RWPE2 (cell line): ENCODE measurements at regions not wholly inside any gene's neighbourhood (a gene's known extent, or its start where the extent isn't known, plus 50 kb on each side); places are given as distances from the start of the nearest gene placed in this dataset.

Experiments
- ATAC-seq: fragments of 200-7000 bp; cut with Tn5 transposase; 3 replicates; pipeline ENCODE4 v1.9.1; 2021; ENCODE audit warnings: low read depth
- DNase-seq: peaks from one replicate; pipeline ENCODE4 v3.0.0-alpha.2; 2020; ENCODE audit warnings: low spot score
- H3K27ac ChIP-seq: fragments of 450-650 bp; 2 replicates; pipeline ENCODE4 v1.5.1; 2017; ENCODE audit warnings: mild to moderate bottlenecking; ENCODE audit not compliant: poor library complexity, severe bottlenecking
- H3K27me3 ChIP-seq: fragments of 250-450 bp; sonication (Bioruptor Pico); 2 replicates; pipeline ENCODE4 v1.5.1; 2021; ENCODE audit warnings: mild to moderate bottlenecking, moderate library complexity; ENCODE audit not compliant: insufficient read depth, poor library complexity, severe bottlenecking
- H3K36me3 ChIP-seq: fragments of 250-450 bp; sonication (Bioruptor Pico); 2 replicates; pipeline ENCODE4 v1.5.1; 2020; ENCODE audit warnings: low read depth, mild to moderate bottlenecking, moderate library complexity
- H3K4me1 ChIP-seq: fragments of 250-450 bp; sonication (Bioruptor Pico); 2 replicates; pipeline ENCODE4 v1.5.1; 2021; ENCODE audit warnings: mild to moderate bottlenecking, moderate library complexity; ENCODE audit not compliant: insufficient read depth, poor library complexity, severe bottlenecking
- H3K4me3 ChIP-seq: fragments of 250-450 bp; sonication (Bioruptor Pico); 2 replicates; pipeline ENCODE4 v1.5.1; 2021; ENCODE audit warnings: mild to moderate bottlenecking, moderate library complexity; ENCODE audit not compliant: severe bottlenecking
- H3K9me3 ChIP-seq: fragments of 250-450 bp; sonication (Bioruptor Pico); 2 replicates; pipeline ENCODE4 v1.5.1; 2021; ENCODE audit warnings: mild to moderate bottlenecking, moderate library complexity; ENCODE audit not compliant: severe bottlenecking
- CTCF ChIP-seq: fragments of 450-650 bp; IDR thresholded peaks from one replicate; pipeline ENCODE4 v1.5.1; 2017; ENCODE audit warnings: mild to moderate bottlenecking, moderate library complexity; ENCODE audit not compliant: poor library complexity, severe bottlenecking

- DNase-seq (no peak), ATAC-seq (no peak)
- H3K4me3 ChIP-seq: no peak overlapping the region
- H3K9me3 ChIP-seq: no peaks in the 10 kb centered on the region
- no peak overlapping the region for H3K27ac ChIP-seq
- no peaks in the 10 kb centered on the region for H3K4me1 ChIP-seq
- H3K27me3 ChIP-seq: peaks cover 3% of the 10 kb centered on the region
- no peak for TF ChIP-seq CTCF
- H3K36me3 ChIP-seq: no peaks in the 10 kb centered on the region
These were observed 64.6 kb downstream of the FOXB2 start for GRCh38 chr9:77084094-77084493.

GRCh38 chr9:77085416-77085815 lies 66.0 kb downstream of the FOXB2 start:
- peak; percentile 40; the same call in 1 of the 3 replicates for ATAC-seq
- TF ChIP-seq CTCF: no peak

GRCh38 chr9:77087506-77087905 lies 68.1 kb downstream of the FOXB2 start:
- Histone ChIP-seq H3K27ac (no peak overlapping the region), H3K4me1 (no peaks in the 10 kb centered on the region), H3K4me3 (no peak overlapping the region), H3K36me3 (no peaks in the 10 kb centered on the region), H3K27me3 (peaks cover 3% of the 10 kb centered on the region), H3K9me3 (no peaks in the 10 kb centered on the region)
- ATAC-seq (no peak), DNase-seq (no peak)
- TF ChIP-seq CTCF: no peak

More at GRCh38 chr9:77085416-77085815, 66.0 kb downstream of the FOXB2 start:
- Histone ChIP-seq H3K4me3 (no peak overlapping the region), H3K27ac (no peak overlapping the region), H3K4me1 (no peaks in the 10 kb centered on the region), H3K27me3 (peaks cover 3% of the 10 kb centered on the region), H3K36me3 (no peaks in the 10 kb centered on the region), H3K9me3 (no peaks in the 10 kb centered on the region)
- no peak for DNase-seq

- TF ChIP-seq CTCF: no peak
- ATAC-seq: no peak
- H3K27ac ChIP-seq: no peak overlapping the region
- H3K4me1 ChIP-seq: no peaks in the 10 kb centered on the region
- no peaks in the 10 kb centered on the region for H3K9me3 ChIP-seq
- no peak for DNase-seq
- H3K4me3 ChIP-seq: no peak overlapping the region
- H3K27me3 ChIP-seq: peaks cover 5% of the 10 kb centered on the region
- H3K36me3 ChIP-seq: no peaks in the 10 kb centered on the region
These were observed 73.1 kb downstream of the FOXB2 start for GRCh38 chr9:77092536-77092935.

GRCh38 chr9:77094150-77094549 lies 74.7 kb downstream of the FOXB2 start:
- ATAC-seq: no peak
- peaks cover 18% of the 10 kb centered on the region for H3K27me3 ChIP-seq
- H3K36me3 ChIP-seq: no peaks in the 10 kb centered on the region
- no peaks in the 10 kb centered on the region for H3K4me1 ChIP-seq
- H3K9me3 ChIP-seq: no peaks in the 10 kb centered on the region
- TF ChIP-seq CTCF: no peak
- no peak overlapping the region for H3K27ac ChIP-seq
- H3K4me3 ChIP-seq: no peak overlapping the region
- DNase-seq: no peak
